SJSA1 (cell line): ENCODE measurements at regions not wholly inside any gene's neighbourhood (a gene's known extent, or its start where the extent isn't known, plus 50 kb on each side); places are given as distances from the start of the nearest gene placed in this dataset.
"Not testable (repeated sequence)": the region's sequence is repeated elsewhere in the genome, so short reads cannot be mapped to it uniquely, and the experiment has no call there.

Source experiments
- DNase-seq, 2 experiments: peaks; one replicate each; pipeline ENCODE4 v3.0.0-alpha.2; 2015 to 2020; ENCODE audit warnings: low spot score in 2 of 2, low read depth in 1 of 2
- H3K27ac ChIP-seq: fragments of 250-450 bp; sonication (Bioruptor Pico); 2 replicates; pipeline ENCODE4 v1.5.1; 2020; ENCODE audit warnings: mild to moderate bottlenecking, moderate library complexity
- H3K27me3 ChIP-seq: fragments of 250-450 bp; sonication (Bioruptor Pico); replicated peaks from 2 replicates; pipeline ENCODE4 v1.5.1; 2020; ENCODE audit warnings: mild to moderate bottlenecking, moderate library complexity
- H3K36me3 ChIP-seq: fragments of 250-450 bp; sonication (Bioruptor Pico); 2 replicates; pipeline ENCODE4 v1.5.1; 2020; ENCODE audit warnings: mild to moderate bottlenecking
- H3K4me1 ChIP-seq: fragments of 250-450 bp; sonication (Bioruptor Pico); replicated peaks from 2 replicates; pipeline ENCODE4 v1.6.1; 2021; ENCODE audit warnings: mild to moderate bottlenecking
- H3K4me3 ChIP-seq: fragments of 250-450 bp; sonication (Bioruptor Pico); 2 replicates; pipeline ENCODE4 v1.5.1; 2020; ENCODE audit warnings: mild to moderate bottlenecking
- H3K9me3 ChIP-seq: fragments of 250-450 bp; sonication (Bioruptor Pico); replicated peaks from 2 replicates; pipeline ENCODE4 v1.5.1; 2020; ENCODE audit warnings: mild to moderate bottlenecking

- DNase-seq: no peak
- H3K27ac ChIP-seq: no peak overlapping the region
- H3K4me3 ChIP-seq: no peak overlapping the region
- H3K27me3 ChIP-seq: no peaks in the 10 kb centered on the region
- H3K36me3 ChIP-seq: no peaks in the 10 kb centered on the region
- no peaks in the 10 kb centered on the region; the same call in 1 of the 2 replicates for H3K9me3 ChIP-seq
- no peaks in the 10 kb centered on the region for H3K4me1 ChIP-seq
Measured at GRCh38 chr4:62512271-62512670, 1312.1 kb downstream of the ADGRL3 start.

- no peak overlapping the region for H3K4me3 ChIP-seq
- H3K27me3 ChIP-seq: no peaks in the 10 kb centered on the region
- DNase-seq: no peak
- no peaks in the 10 kb centered on the region for H3K36me3 ChIP-seq
- no peaks in the 10 kb centered on the region for H3K4me1 ChIP-seq
- no peaks in the 10 kb centered on the region for H3K9me3 ChIP-seq
- H3K27ac ChIP-seq: no peak overlapping the region
Measured at GRCh38 chr4:62510228-62510627, 1310.1 kb downstream of the ADGRL3 start.

GRCh38 chr4:62500296-62500695, 1300.2 kb downstream of the ADGRL3 start:
- Histone ChIP-seq H3K27ac (no peak overlapping the region), H3K36me3 (no peaks in the 10 kb centered on the region), H3K27me3 (no peaks in the 10 kb centered on the region), H3K9me3 (no peaks in the 10 kb centered on the region), H3K4me3 (no peak overlapping the region), H3K4me1 (no peaks in the 10 kb centered on the region)
- no peak for DNase-seq

GRCh38 chr4:62495032-62495431, 1294.9 kb downstream of the ADGRL3 start:
- Histone ChIP-seq H3K4me1 (no peaks in the 10 kb centered on the region), H3K9me3 (no peaks in the 10 kb centered on the region), H3K36me3 (no peaks in the 10 kb centered on the region), H3K27me3 (no peaks in the 10 kb centered on the region), H3K27ac (no peak overlapping the region), H3K4me3 (no peak overlapping the region)
- DNase-seq: no peak

GRCh38 chr4:62491756-62492155, 1291.6 kb downstream of the ADGRL3 start:
- not testable (repeated sequence) for H3K4me3 ChIP-seq, H3K27me3 ChIP-seq, DNase-seq, H3K27ac ChIP-seq, H3K4me1 ChIP-seq, H3K9me3 ChIP-seq, H3K36me3 ChIP-seq

- no peak overlapping the region for H3K27ac ChIP-seq
- no peaks in the 10 kb centered on the region for H3K4me1 ChIP-seq
- no peaks in the 10 kb centered on the region for H3K36me3 ChIP-seq
- H3K9me3 ChIP-seq: no peaks in the 10 kb centered on the region
- H3K27me3 ChIP-seq: no peaks in the 10 kb centered on the region
- no peak overlapping the region for H3K4me3 ChIP-seq
- DNase-seq: no peak
Measured at GRCh38 chr4:62490635-62491034, 1290.5 kb downstream of the ADGRL3 start.

- Histone ChIP-seq H3K9me3 (no peaks in the 10 kb centered on the region), H3K4me1 (no peaks in the 10 kb centered on the region), H3K4me3 (no peak overlapping the region), H3K27ac (no peak overlapping the region), H3K27me3 (no peaks in the 10 kb centered on the region), H3K36me3 (no peaks in the 10 kb centered on the region)
- DNase-seq: no peak
Measured at GRCh38 chr4:62487016-62487415, 1286.9 kb downstream of the ADGRL3 start.

- no peak for DNase-seq
- H3K27me3 ChIP-seq: no peaks in the 10 kb centered on the region
- no peaks in the 10 kb centered on the region for H3K36me3 ChIP-seq
- H3K27ac ChIP-seq: no peak overlapping the region
- no peaks in the 10 kb centered on the region for H3K4me1 ChIP-seq
- H3K9me3 ChIP-seq: no peaks in the 10 kb centered on the region
- no peak overlapping the region for H3K4me3 ChIP-seq
Measured at GRCh38 chr4:62484357-62484756, 1284.2 kb downstream of the ADGRL3 start.

- no peak overlapping the region for H3K27ac ChIP-seq
- no peak for DNase-seq
- no peaks in the 10 kb centered on the region for H3K27me3 ChIP-seq
- H3K36me3 ChIP-seq: no peaks in the 10 kb centered on the region
- no peak overlapping the region for H3K4me3 ChIP-seq
- no peaks in the 10 kb centered on the region for H3K4me1 ChIP-seq
- H3K9me3 ChIP-seq: no peaks in the 10 kb centered on the region
Measured at GRCh38 chr4:62482355-62482754, 1282.2 kb downstream of the ADGRL3 start.

GRCh38 chr4:62475596-62475995, 1275.5 kb downstream of the ADGRL3 start:
- H3K4me3 ChIP-seq: no peak overlapping the region
- H3K27me3 ChIP-seq: no peaks in the 10 kb centered on the region
- no peak for DNase-seq
- no peak overlapping the region for H3K27ac ChIP-seq
- no peaks in the 10 kb centered on the region for H3K36me3 ChIP-seq
- H3K9me3 ChIP-seq: no peaks in the 10 kb centered on the region
- no peaks in the 10 kb centered on the region for H3K4me1 ChIP-seq

- H3K4me3 ChIP-seq: no peak overlapping the region
- DNase-seq: no peak
- no peaks in the 10 kb centered on the region for H3K36me3 ChIP-seq
- H3K9me3 ChIP-seq: no peaks in the 10 kb centered on the region
- no peak overlapping the region for H3K27ac ChIP-seq
- no peaks in the 10 kb centered on the region for H3K4me1 ChIP-seq
- no peaks in the 10 kb centered on the region for H3K27me3 ChIP-seq
Measured at GRCh38 chr4:62474802-62475201, 1274.7 kb downstream of the ADGRL3 start.

- Histone ChIP-seq H3K9me3 (no peaks in the 10 kb centered on the region), H3K4me1 (no peaks in the 10 kb centered on the region), H3K27ac (no peak overlapping the region), H3K27me3 (no peaks in the 10 kb centered on the region), H3K4me3 (no peak overlapping the region), H3K36me3 (no peaks in the 10 kb centered on the region)
- DNase-seq: no peak
Measured at GRCh38 chr4:62471021-62471420, 1270.9 kb downstream of the ADGRL3 start.

GRCh38 chr4:62470421-62470983, 1270.4 kb downstream of the ADGRL3 start:
- DNase-seq: no peak
- H3K4me1 ChIP-seq: no peaks in the 10 kb centered on the region
- H3K36me3 ChIP-seq: no peaks in the 10 kb centered on the region
- no peak overlapping the region for H3K27ac ChIP-seq
- no peaks in the 10 kb centered on the region for H3K27me3 ChIP-seq
- no peaks in the 10 kb centered on the region for H3K9me3 ChIP-seq
- H3K4me3 ChIP-seq: no peak overlapping the region

GRCh38 chr4:62470020-62470419, 1269.9 kb downstream of the ADGRL3 start:
- Histone ChIP-seq H3K9me3 (no peaks in the 10 kb centered on the region), H3K27ac (no peak overlapping the region), H3K4me1 (no peaks in the 10 kb centered on the region), H3K4me3 (no peak overlapping the region), H3K36me3 (no peaks in the 10 kb centered on the region), H3K27me3 (no peaks in the 10 kb centered on the region)
- DNase-seq: no peak

- DNase-seq: no peak
- no peaks in the 10 kb centered on the region for H3K4me1 ChIP-seq
- H3K27me3 ChIP-seq: no peaks in the 10 kb centered on the region
Measured at GRCh38 chr4:62461961-62462360, 1261.8 kb downstream of the ADGRL3 start.

More at GRCh38 chr4:62461961-62462360, 1261.8 kb downstream of the ADGRL3 start:
- Histone ChIP-seq H3K4me3 (no peak overlapping the region), H3K36me3 (no peaks in the 10 kb centered on the region), H3K9me3 (no peaks in the 10 kb centered on the region), H3K27ac (no peak overlapping the region)
